ENCODE measurements at regions not wholly inside any gene's neighbourhood (a gene's known extent, or its start where the extent isn't known, plus 50 kb on each side); places are given as distances from the start of the nearest gene placed in this dataset.

DNA sequence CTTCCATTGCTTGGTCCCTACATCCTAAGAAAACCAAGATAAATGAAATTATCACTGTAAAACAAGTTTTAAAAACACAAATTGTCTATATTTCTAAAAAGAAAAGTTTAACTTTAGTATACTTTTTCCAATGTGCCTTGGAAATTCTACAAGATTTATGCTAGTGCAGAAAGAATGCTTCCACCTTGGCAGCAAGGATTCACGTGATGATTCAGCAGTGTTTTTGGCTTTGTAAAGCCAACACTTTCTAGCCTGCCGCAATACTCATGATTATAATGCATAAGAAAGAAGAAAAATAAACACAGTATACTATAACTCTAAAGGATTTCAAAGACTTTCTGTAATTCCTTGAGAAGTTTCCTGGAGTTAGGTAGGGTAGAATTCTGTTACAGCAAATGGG, 442.7 kb downstream of the TENT5A start (continued):
- TF ChIP-seq, protein P1, sequence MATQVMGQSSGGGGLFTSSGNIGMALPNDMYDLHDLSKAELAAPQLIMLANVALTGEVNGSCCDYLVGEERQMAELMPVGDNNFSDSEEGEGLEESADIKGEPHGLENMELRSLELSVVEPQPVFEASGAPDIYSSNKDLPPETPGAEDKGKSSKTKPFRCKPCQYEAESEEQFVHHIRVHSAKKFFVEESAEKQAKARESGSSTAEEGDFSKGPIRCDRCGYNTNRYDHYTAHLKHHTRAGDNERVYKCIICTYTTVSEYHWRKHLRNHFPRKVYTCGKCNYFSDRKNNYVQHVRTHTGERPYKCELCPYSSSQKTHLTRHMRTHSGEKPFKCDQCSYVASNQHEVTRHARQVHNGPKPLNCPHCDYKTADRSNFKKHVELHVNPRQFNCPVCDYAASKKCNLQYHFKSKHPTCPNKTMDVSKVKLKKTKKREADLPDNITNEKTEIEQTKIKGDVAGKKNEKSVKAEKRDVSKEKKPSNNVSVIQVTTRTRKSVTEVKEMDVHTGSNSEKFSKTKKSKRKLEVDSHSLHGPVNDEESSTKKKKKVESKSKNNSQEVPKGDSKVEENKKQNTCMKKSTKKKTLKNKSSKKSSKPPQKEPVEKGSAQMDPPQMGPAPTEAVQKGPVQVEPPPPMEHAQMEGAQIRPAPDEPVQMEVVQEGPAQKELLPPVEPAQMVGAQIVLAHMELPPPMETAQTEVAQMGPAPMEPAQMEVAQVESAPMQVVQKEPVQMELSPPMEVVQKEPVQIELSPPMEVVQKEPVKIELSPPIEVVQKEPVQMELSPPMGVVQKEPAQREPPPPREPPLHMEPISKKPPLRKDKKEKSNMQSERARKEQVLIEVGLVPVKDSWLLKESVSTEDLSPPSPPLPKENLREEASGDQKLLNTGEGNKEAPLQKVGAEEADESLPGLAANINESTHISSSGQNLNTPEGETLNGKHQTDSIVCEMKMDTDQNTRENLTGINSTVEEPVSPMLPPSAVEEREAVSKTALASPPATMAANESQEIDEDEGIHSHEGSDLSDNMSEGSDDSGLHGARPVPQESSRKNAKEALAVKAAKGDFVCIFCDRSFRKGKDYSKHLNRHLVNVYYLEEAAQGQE (IDR thresholded peaks at IDR 0.05), result no peak
- TF ChIP-seq, protein P2, sequence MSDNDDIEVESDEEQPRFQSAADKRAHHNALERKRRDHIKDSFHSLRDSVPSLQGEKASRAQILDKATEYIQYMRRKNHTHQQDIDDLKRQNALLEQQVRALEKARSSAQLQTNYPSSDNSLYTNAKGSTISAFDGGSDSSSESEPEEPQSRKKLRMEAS (IDR thresholded peaks at IDR 0.05), result no peak
- TF ChIP-seq GABPA (IDR thresholded peaks at IDR 0.05 in 1 of 2, conservative IDR thresholded peaks at IDR 0.05 in 1 of 2) (no peak), HNF4A (conservative IDR thresholded peaks at IDR 0.05) (no peak), HNF4G (IDR thresholded peaks at IDR 0.05) (no peak), EGR1 (IDR thresholded peaks at IDR 0.05; ENCODE audit: low read depth in 2 of 2) (no peak)

DNA sequence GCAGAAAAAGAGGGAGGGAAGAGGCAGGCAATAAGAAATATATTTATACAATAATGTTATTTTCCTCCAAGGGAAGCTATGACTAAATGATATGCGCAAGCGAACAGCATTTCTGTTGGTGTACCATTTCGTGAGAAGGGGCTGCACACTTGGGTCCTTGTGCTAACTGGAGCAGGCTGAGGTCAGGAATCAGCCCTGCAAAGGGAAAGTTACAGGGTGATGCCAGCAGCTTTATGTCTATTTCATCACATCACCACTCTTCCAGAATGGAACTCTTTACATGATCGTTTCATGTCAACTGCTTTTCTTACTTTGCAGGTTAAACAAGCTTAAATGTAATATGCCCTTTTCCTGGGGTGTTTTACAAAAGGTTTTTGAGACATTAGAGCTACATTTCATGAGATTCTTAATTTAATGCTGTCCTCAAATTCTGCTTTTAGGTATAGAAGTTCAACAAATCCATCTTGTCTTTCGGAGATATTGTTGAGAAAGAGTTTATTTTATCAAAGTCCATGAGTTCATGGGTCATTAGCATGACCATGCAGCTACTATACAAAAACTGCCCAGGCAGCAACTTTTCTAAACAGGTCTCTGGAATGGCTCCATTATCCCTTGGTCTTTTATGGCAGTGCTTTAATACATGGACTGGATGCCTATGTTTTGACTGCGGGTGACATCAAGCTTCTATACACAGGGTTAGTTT, 443.8 kb downstream of the TENT5A start:
- Histone ChIP-seq H3K9me3 (ENCODE audit: control insufficient read depth in 4 of 4, low read length in 3 of 4) (peaks cover 0 to 4% (median 0%) of the 10 kb centered on the region in 4 donors), H3K27ac (ENCODE audit: low read depth in 1 of 2, low read length in 2 of 2) (peak overlapping the region; percentile 50 to 61), H3K36me3 (ENCODE audit: control insufficient read depth in 4 of 4, insufficient read depth in 3 of 4, low read depth in 1 of 4, low read length in 3 of 4) (no peaks in the 10 kb centered on the region), H3K9ac (ENCODE audit: low read depth in 1 of 2, low read length in 2 of 2) (no peak overlapping the region), H3K4me1 (ENCODE audit: control insufficient read depth in 4 of 4, insufficient read depth in 4 of 4, low read length in 3 of 4) (peaks cover 1 to 21% (median 11%) of the 10 kb centered on the region in 4 donors), H3K4me3 (ENCODE audit: low read depth in 1 of 3, low read length in 3 of 3) (peak overlapping the region in 2 of 3 donors; percentile 16 to 29), H3K27me3 (ENCODE audit: control insufficient read depth in 4 of 4, insufficient read depth in 4 of 4, low read length in 3 of 4) (no peaks in the 10 kb centered on the region)
- DNase-seq (ENCODE audit: low spot score), result no peak
- WGBS, result 61% methylated on average over 6 of the region's 6 CpGs
- TF ChIP-seq, protein P3, sequence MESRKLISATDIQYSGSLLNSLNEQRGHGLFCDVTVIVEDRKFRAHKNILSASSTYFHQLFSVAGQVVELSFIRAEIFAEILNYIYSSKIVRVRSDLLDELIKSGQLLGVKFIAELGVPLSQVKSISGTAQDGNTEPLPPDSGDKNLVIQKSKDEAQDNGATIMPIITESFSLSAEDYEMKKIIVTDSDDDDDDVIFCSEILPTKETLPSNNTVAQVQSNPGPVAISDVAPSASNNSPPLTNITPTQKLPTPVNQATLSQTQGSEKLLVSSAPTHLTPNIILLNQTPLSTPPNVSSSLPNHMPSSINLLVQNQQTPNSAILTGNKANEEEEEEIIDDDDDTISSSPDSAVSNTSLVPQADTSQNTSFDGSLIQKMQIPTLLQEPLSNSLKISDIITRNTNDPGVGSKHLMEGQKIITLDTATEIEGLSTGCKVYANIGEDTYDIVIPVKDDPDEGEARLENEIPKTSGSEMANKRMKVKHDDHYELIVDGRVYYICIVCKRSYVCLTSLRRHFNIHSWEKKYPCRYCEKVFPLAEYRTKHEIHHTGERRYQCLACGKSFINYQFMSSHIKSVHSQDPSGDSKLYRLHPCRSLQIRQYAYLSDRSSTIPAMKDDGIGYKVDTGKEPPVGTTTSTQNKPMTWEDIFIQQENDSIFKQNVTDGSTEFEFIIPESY (IDR thresholded peaks at IDR 0.05), result peak; percentile 50
- TF ChIP-seq, protein P4, sequence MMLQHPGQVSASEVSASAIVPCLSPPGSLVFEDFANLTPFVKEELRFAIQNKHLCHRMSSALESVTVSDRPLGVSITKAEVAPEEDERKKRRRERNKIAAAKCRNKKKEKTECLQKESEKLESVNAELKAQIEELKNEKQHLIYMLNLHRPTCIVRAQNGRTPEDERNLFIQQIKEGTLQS (IDR thresholded peaks at IDR 0.05), result peak; percentile 58
- TF ChIP-seq FOXA1 (IDR thresholded peaks at IDR 0.05), result no peak
- TF ChIP-seq SP1 (IDR thresholded peaks at IDR 0.05), result peak; percentile 80
- TF ChIP-seq YY1 (IDR thresholded peaks at IDR 0.05), result peak; percentile 74
- peak; percentile 76 for TF ChIP-seq HNF4G (IDR thresholded peaks at IDR 0.05)
- TF ChIP-seq, protein P5, sequence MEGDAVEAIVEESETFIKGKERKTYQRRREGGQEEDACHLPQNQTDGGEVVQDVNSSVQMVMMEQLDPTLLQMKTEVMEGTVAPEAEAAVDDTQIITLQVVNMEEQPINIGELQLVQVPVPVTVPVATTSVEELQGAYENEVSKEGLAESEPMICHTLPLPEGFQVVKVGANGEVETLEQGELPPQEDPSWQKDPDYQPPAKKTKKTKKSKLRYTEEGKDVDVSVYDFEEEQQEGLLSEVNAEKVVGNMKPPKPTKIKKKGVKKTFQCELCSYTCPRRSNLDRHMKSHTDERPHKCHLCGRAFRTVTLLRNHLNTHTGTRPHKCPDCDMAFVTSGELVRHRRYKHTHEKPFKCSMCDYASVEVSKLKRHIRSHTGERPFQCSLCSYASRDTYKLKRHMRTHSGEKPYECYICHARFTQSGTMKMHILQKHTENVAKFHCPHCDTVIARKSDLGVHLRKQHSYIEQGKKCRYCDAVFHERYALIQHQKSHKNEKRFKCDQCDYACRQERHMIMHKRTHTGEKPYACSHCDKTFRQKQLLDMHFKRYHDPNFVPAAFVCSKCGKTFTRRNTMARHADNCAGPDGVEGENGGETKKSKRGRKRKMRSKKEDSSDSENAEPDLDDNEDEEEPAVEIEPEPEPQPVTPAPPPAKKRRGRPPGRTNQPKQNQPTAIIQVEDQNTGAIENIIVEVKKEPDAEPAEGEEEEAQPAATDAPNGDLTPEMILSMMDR (IDR thresholded peaks at IDR 0.05; ENCODE audit: low read depth, low read length, missing input control), result no peak
- peak in 1 of 2 donors; percentile 43 for TF ChIP-seq RAD21 (IDR thresholded peaks at IDR 0.05)
- peak; percentile 82 to 89 for TF ChIP-seq RXRA (IDR thresholded peaks at IDR 0.05)
- TF ChIP-seq EGR1 (IDR thresholded peaks at IDR 0.05; ENCODE audit: low read depth in 2 of 2), result no peak
- peak in 1 of 2 donors; percentile 43 for TF ChIP-seq JUND (IDR thresholded peaks at IDR 0.05)
- TF ChIP-seq, protein P2 (IDR thresholded peaks at IDR 0.05), result no peak
- peak; percentile 87 to 92 for TF ChIP-seq HNF4A (conservative IDR thresholded peaks at IDR 0.05)
